Activated CD8-positive, alpha-beta memory T cell treated with anti-CD3 and anti-CD28 coated beads for 24 hours (primary cell): ENCODE measurements at regions not wholly inside any gene's neighbourhood (a gene's known extent, or its start where the extent isn't known, plus 50 kb on each side); places are given as distances from the start of the nearest gene placed in this dataset.

Experiments
- DNase-seq: peaks from one replicate; pipeline ENCODE4 v3.0.0-alpha.2; 2020

- no peak for DNase-seq
Observed at GRCh38 chr4:14831416-14831815, 170.9 kb upstream of the CPEB2 start.

GRCh38 chr4:14833053-14833452 is 169.2 kb upstream of the CPEB2 start:
- DNase-seq, result no peak

- DNase-seq, result no peak
Observed at GRCh38 chr4:14834382-14834781, 167.9 kb upstream of the CPEB2 start.

- DNase-seq, result no peak
Observed at GRCh38 chr4:14835288-14835687, 167.0 kb upstream of the CPEB2 start.

GRCh38 chr4:14835708-14836425 is 166.4 kb upstream of the CPEB2 start:
- no peak for DNase-seq

- DNase-seq, result no peak
Observed at GRCh38 chr4:14837860-14838259, 164.4 kb upstream of the CPEB2 start.

GRCh38 chr4:14841801-14842768 is 160.2 kb upstream of the CPEB2 start:
- no peak for DNase-seq

GRCh38 chr4:14842964-14843630 is 159.2 kb upstream of the CPEB2 start:
- no peak for DNase-seq

- no peak for DNase-seq
Observed at GRCh38 chr4:14844061-14844460, 158.2 kb upstream of the CPEB2 start.

- no peak for DNase-seq
Observed at GRCh38 chr4:14848229-14848628, 154.1 kb upstream of the CPEB2 start.

GRCh38 chr4:14850455-14851097 is 151.7 kb upstream of the CPEB2 start:
- DNase-seq, result no peak

- DNase-seq, result no peak
Observed at GRCh38 chr4:14853176-14853943, 148.9 kb upstream of the CPEB2 start.

GRCh38 chr4:14855719-14856061 is 146.6 kb upstream of the CPEB2 start:
- DNase-seq, result no peak

GRCh38 chr4:14856062-14856933 is 146.0 kb upstream of the CPEB2 start:
- DNase-seq, result peak; percentile 61

GRCh38 chr4:14856934-14857235 is 145.4 kb upstream of the CPEB2 start:
- DNase-seq, result no peak

- DNase-seq, result no peak
Observed at GRCh38 chr4:14857475-14857874, 144.8 kb upstream of the CPEB2 start.

GRCh38 chr4:14857981-14858380 is 144.3 kb upstream of the CPEB2 start:
- no peak for DNase-seq

- DNase-seq, result no peak
Observed at GRCh38 chr4:14862891-14863290, 139.4 kb upstream of the CPEB2 start.

- DNase-seq, result no peak
Observed at GRCh38 chr4:14863418-14864364, 138.6 kb upstream of the CPEB2 start.

GRCh38 chr4:14864365-14865030 is 137.8 kb upstream of the CPEB2 start:
- no peak for DNase-seq
